Natural killer cell (primary cell): ENCODE measurements at regions not wholly inside any gene's neighbourhood (a gene's known extent, or its start where the extent isn't known, plus 50 kb on each side); places are given as distances from the start of the nearest gene placed in this dataset.

Source experiments
- ATAC-seq, 3 donors: fragments of 150-1000 bp in 2 of 3; fragments of 200-7000 bp in 1 of 3; cut with Tn5 transposase; 1 replicate in 1 of 3; 2 replicates in 2 of 3; pipeline ENCODE4 v1.10.0; 2021; ENCODE audit warnings: mild to moderate bottlenecking in 2 of 3, moderate library complexity in 2 of 3
- DNase-seq, 2 donors: peaks; one replicate each; pipeline versions ENCODE4 v3.0.0 to v3.0.0-alpha.2; 2013 to 2021; ENCODE audit warnings: mixed read lengths in 1 of 2
- H3K27ac ChIP-seq: one replicate; pipeline ENCODE4 v1.5.1; 2013; ENCODE audit warnings: mild to moderate bottlenecking, low read length
- H3K27me3 ChIP-seq: one replicate; pipeline ENCODE4 v1.6.1; 2013; ENCODE audit warnings: low read length; ENCODE audit not compliant: control insufficient read depth, insufficient read depth
- H3K36me3 ChIP-seq: one replicate; pipeline ENCODE4 v1.6.1; 2013; ENCODE audit warnings: low read length; ENCODE audit not compliant: control insufficient read depth, insufficient read depth
- H3K4me1 ChIP-seq: one replicate; pipeline ENCODE4 v1.6.1; 2013; ENCODE audit warnings: low read length; ENCODE audit not compliant: control insufficient read depth, insufficient read depth
- H3K4me3 ChIP-seq: one replicate; pipeline ENCODE4 v1.5.1; 2013; ENCODE audit warnings: low read length
- H3K9me3 ChIP-seq: one replicate; pipeline ENCODE4 v1.6.1; 2013; ENCODE audit warnings: low read length; ENCODE audit not compliant: control insufficient read depth, insufficient read depth
- H3K27ac Mint-ChIP-seq, 2 donors: one replicate each; pipeline ENCODE4 v1.8.0; 2022; ENCODE audit warnings: mild to moderate bottlenecking in 2 of 2, mixed read lengths in 2 of 2, moderate library complexity in 1 of 2
- H3K27me3 Mint-ChIP-seq, 2 donors: one replicate each; pipeline ENCODE4 v1.8.0; 2022; ENCODE audit warnings: low read depth in 2 of 2, mixed read lengths in 2 of 2
- H3K36me3 Mint-ChIP-seq: one replicate; pipeline ENCODE4 v1.8.0; 2022; ENCODE audit warnings: mixed read lengths
- H3K4me1 Mint-ChIP-seq, 2 donors: one replicate each; pipeline ENCODE4 v1.8.0; 2022; ENCODE audit warnings: mixed read lengths in 2 of 2
- H3K4me3 Mint-ChIP-seq: one replicate; pipeline ENCODE4 v1.8.0; 2022; ENCODE audit warnings: mild to moderate bottlenecking, moderate library complexity, mixed read lengths
- H3K9me3 Mint-ChIP-seq, 2 donors: one replicate each; pipeline ENCODE4 v1.8.0; 2022; ENCODE audit warnings: mixed read lengths in 2 of 2
- CTCF ChIP-seq: fragments of 200-600 bp; IDR thresholded peaks from one replicate; pipeline ENCODE4 v1.8.0; 2022; ENCODE audit warnings: antibody characterized with exemption
- WGBS: methylation state at CpG from one replicate; pipeline ENCODE4 v1.1.7; 2013; ENCODE audit warnings: missing lambda C conversion rate; ENCODE audit not compliant: insufficient coverage; 5-methylcytosine and 5-hydroxymethylcytosine counted together
- intact Hi-C: fragments of 100-400 bp; cut with micrococcal nuclease; formaldehyde crosslinking; loops from one replicate; pipeline ENCODE4 v1.14.2; 2022

- WGBS, result 69% methylated on average over 4 of the region's 4 CpGs
- no peak for ATAC-seq
- no peak overlapping the region for H3K4me3 Mint-ChIP-seq
- H3K9me3 Mint-ChIP-seq, result no peaks in the 10 kb centered on the region
- no peaks in the 10 kb centered on the region for H3K36me3 Mint-ChIP-seq
- H3K27me3 Mint-ChIP-seq, result peaks cover 17 to 20% of the 10 kb centered on the region in 2 donors
- Histone ChIP-seq H3K36me3 (no peaks in the 10 kb centered on the region), H3K9me3 (no peaks in the 10 kb centered on the region), H3K4me3 (no peak overlapping the region), H3K27me3 (no peaks in the 10 kb centered on the region), H3K27ac (no peak overlapping the region), H3K4me1 (no peaks in the 10 kb centered on the region)
- no peak for DNase-seq
- no peaks in the 10 kb centered on the region for H3K4me1 Mint-ChIP-seq
- intact Hi-C loops, result no loop called here
- no peak overlapping the region for H3K27ac Mint-ChIP-seq
- TF ChIP-seq CTCF, result no peak
Measured at GRCh38 chr11:76263657-76264056, 57.4 kb upstream of the WNT11 start.

- Histone ChIP-seq H3K4me1 (no peaks in the 10 kb centered on the region), H3K27me3 (no peaks in the 10 kb centered on the region), H3K27ac (no peak overlapping the region), H3K9me3 (no peaks in the 10 kb centered on the region), H3K36me3 (no peaks in the 10 kb centered on the region), H3K4me3 (no peak overlapping the region)
- 92% methylated on average over 2 of the region's 2 CpGs for WGBS
- no peaks in the 10 kb centered on the region for H3K9me3 Mint-ChIP-seq
- TF ChIP-seq CTCF, result no peak
- no peaks in the 10 kb centered on the region for H3K36me3 Mint-ChIP-seq
- no peak overlapping the region for H3K4me3 Mint-ChIP-seq
- DNase-seq (no peak), ATAC-seq (no peak)
- peaks cover 17 to 20% of the 10 kb centered on the region in 2 donors for H3K27me3 Mint-ChIP-seq
- intact Hi-C loops, result no loop called here
- H3K27ac Mint-ChIP-seq, result no peak overlapping the region
- no peaks in the 10 kb centered on the region for H3K4me1 Mint-ChIP-seq
Measured at GRCh38 chr11:76263166-76263565, 56.9 kb upstream of the WNT11 start.

GRCh38 chr11:76260296-76260925, 54.1 kb upstream of the WNT11 start:
- no peaks in the 10 kb centered on the region for H3K36me3 ChIP-seq
- Mint-ChIP-seq H3K4me1 (no peaks in the 10 kb centered on the region), H3K9me3 (no peaks in the 10 kb centered on the region), H3K36me3 (no peaks in the 10 kb centered on the region), H3K27ac (no peak overlapping the region), H3K4me3 (no peak overlapping the region), H3K27me3 (peaks cover 17 to 20% of the 10 kb centered on the region in 2 donors)
- H3K4me3 ChIP-seq, result no peak overlapping the region
- intact Hi-C loops, result no loop called here
- no peaks in the 10 kb centered on the region for H3K27me3 ChIP-seq
- TF ChIP-seq CTCF, result no peak
- H3K4me1 ChIP-seq, result no peaks in the 10 kb centered on the region
- WGBS, result 90% methylated on average over 10 of the region's 10 CpGs
- H3K27ac ChIP-seq, result no peak overlapping the region
- no peak for DNase-seq
- ATAC-seq, result no peak
- H3K9me3 ChIP-seq, result no peaks in the 10 kb centered on the region

- Mint-ChIP-seq H3K36me3 (no peaks in the 10 kb centered on the region), H3K9me3 (no peaks in the 10 kb centered on the region), H3K4me1 (no peaks in the 10 kb centered on the region), H3K27me3 (peaks cover 17 to 20% of the 10 kb centered on the region in 2 donors), H3K27ac (no peak overlapping the region), H3K4me3 (no peak overlapping the region)
- no peak for ATAC-seq
- TF ChIP-seq CTCF, result no peak
- Histone ChIP-seq H3K27ac (no peak overlapping the region), H3K4me3 (no peak overlapping the region), H3K4me1 (no peaks in the 10 kb centered on the region), H3K27me3 (no peaks in the 10 kb centered on the region), H3K9me3 (no peaks in the 10 kb centered on the region), H3K36me3 (no peaks in the 10 kb centered on the region)
- DNase-seq, result no peak
- intact Hi-C loops, result no loop called here
Measured at GRCh38 chr11:76259299-76259908, 53.1 kb upstream of the WNT11 start.
